T47D (cell line): ENCODE measurements at regions not wholly inside any gene's neighbourhood (a gene's known extent, or its start where the extent isn't known, plus 50 kb on each side); places are given as distances from the start of the nearest gene placed in this dataset.
A peak's percentile ranks its signal among the peaks of the same experiment; 100 is the strongest.

Source experiments
- DNase-seq, 2 experiments: peaks; one replicate each; pipeline versions ENCODE4 v3.0.0 to v3.0.0-alpha.2; 2011 to 2012; ENCODE audit warnings: low read depth in 1 of 2, low spot score in 1 of 2
- JUND ChIP-seq: IDR thresholded peaks from 2 replicates; pipeline ENCODE4 v1.6.1; 2012; ENCODE audit warnings: low read depth
- in situ Hi-C: cut with HindIII; loops from 2 replicates; pipeline ENCODE4 v1.10.0; 2016; ENCODE audit warnings: low sequenced_read_pairs, low pct_unique_long_range_greater_than_20kb

DNA sequence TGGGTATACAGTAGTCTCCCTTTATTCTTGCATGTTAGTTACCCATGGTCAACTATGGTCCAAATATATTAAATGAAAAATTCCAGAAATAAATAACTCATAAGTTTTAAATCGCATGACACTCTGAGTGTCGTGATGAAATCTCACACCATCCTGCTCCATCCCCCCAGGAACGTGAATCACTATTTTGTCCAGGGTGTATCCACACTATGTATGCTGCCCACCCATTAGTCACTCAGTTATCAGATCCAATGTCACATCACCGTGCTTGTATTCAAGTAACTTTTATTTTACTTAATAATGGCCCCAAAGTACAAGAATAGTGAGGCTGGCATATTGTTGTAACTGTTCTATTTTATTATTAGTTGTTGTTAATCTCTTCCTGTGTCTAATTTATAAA is 115.8 kb upstream of the SERP2 start:
- in situ Hi-C loops, result no loop called here
- DNase-seq, result no peak
- TF ChIP-seq JUND, result no peak

- in situ Hi-C loops, result no loop called here
- TF ChIP-seq JUND, result no peak
- DNase-seq, result no peak
These were observed 114.3 kb upstream of the SERP2 start for GRCh38 chr13:44259045-44260027.

- DNase-seq, result no peak
- in situ Hi-C loops, result no loop called here
- TF ChIP-seq JUND, result no peak
These were observed 113.3 kb upstream of the SERP2 start for GRCh38 chr13:44260336-44260735.

DNA sequence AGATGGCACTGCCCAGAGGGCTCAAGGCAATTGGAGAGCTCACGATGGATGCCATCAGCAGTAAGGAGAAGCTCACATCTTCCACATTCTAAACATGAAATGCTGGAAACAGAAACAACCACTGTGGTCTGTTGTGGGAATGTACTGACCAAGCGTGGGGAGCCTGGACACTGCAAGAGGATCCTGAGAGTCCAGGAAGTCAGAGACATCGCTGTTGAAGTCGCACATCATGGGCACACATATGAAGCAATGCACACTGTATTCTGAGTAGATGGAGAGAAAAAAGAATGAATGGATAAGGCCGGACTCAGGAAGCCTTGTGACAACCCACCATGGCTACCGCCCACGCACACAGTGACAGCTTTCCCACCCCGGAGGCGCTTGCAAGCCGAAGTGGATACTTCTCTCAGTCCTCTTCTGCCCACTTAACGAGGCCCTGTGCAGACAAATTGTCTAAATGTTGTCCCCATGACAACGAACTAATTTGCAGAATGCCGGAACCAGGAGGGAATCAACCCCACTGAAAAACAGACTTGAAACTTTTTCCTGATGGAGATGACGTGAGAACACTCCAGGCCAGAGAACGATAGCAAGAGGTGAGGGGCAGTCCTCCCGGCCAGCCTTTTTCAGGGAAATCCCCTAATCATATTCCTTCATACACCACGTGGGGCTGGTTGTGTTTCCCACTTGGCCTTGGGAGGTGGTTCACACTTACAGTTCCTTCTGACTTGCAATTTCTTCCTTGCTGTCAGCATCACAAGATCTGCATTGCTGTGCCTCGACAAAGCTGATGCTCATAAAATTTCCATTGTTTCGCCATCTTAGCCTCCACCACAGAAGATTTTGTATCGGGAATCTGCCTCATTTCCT is 109.6 kb upstream of the SERP2 start:
- in situ Hi-C loops, result no loop called here
- TF ChIP-seq JUND, result no peak
- no peak for DNase-seq

DNA sequence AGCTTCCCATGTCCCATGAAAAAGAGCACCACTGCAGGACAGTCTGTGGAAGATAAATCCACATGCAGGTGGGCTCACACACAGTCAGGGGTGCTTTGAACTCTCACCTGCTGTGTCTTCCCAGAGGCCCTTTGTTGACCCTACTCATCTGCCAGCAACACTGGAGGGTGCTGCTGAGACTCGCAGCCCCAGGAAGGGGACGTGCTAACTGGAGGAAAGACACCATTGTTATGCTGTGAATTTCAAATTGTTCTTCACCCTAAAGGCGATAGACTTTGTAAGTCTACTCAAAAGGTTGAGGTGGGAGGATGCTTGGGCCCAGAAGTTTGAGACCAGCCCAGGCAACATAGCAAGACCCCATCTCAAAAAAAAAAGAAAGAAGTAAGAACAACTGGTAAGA is 107.3 kb upstream of the SERP2 start:
- DNase-seq, result no peak
- TF ChIP-seq JUND, result no peak
- in situ Hi-C loops, result no loop called here

- no peak for DNase-seq
- no peak for TF ChIP-seq JUND
- in situ Hi-C loops, result no loop called here
These were observed 106.9 kb upstream of the SERP2 start for GRCh38 chr13:44266772-44267171.

- in situ Hi-C loops, result no loop called here
- no peak for TF ChIP-seq JUND
- DNase-seq, result no peak
These were observed 106.4 kb upstream of the SERP2 start for GRCh38 chr13:44267203-44267602.

DNA sequence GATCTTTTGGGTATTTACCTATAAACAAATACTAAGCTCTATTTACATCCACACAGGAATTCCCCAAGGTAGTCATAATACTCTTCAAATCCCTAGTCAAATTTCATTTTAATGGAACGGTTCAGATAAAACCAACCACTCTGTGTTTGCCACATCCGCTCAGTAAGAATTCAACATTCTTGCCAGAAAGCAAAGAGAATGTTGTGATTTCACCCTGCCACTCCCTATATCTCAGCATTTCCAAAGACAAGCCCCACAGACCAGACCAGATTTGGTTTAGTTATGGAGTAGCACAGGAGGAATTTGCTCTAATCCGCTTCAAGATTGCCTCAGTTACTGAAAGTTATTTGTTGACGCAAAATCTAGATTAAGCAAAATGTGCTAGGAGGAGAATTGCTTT is 105.6 kb upstream of the SERP2 start:
- in situ Hi-C loops, result no loop called here
- no peak for DNase-seq
- TF ChIP-seq JUND, result no peak

DNA sequence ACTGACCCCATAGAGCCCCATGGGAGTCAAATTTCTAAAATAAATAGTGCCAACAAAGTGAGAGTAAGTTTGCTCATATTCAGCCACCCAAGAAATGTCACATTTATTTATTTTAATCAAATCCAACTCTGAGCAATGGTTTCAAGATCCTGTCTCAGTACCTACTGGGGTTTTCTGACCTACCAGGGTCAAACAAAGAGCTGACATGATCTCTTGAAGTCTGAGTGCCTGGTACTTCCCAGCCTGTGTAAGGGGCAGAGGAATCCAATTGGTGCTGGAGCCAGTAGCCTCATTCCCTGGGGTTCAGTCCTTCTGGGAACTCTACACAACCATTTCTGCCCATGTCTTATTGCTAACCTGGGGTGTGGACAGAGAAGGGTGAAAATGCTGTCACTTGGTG is 104.6 kb upstream of the SERP2 start:
- DNase-seq, result no peak
- no peak for TF ChIP-seq JUND
- in situ Hi-C loops, result no loop called here

DNA sequence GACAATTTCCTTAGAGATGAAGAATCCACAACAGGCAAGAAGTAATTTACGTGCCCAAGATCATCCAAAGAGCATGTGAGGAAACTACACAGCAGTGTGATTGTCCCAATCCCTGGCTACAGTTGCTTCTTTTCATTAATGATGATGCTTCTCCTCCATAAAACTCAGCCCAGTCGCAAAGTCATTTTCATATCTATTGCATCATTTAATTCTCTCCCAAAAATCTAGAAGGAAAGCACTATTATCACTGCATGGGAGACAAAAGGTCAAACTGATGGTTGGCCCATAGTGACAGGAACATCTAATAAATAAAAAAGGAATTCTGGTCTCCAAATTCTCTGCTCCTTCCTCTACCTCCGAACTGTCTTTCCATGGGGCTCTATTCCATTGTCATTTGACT is 103.5 kb upstream of the SERP2 start:
- in situ Hi-C loops, result no loop called here
- DNase-seq, result no peak
- no peak for TF ChIP-seq JUND

DNA sequence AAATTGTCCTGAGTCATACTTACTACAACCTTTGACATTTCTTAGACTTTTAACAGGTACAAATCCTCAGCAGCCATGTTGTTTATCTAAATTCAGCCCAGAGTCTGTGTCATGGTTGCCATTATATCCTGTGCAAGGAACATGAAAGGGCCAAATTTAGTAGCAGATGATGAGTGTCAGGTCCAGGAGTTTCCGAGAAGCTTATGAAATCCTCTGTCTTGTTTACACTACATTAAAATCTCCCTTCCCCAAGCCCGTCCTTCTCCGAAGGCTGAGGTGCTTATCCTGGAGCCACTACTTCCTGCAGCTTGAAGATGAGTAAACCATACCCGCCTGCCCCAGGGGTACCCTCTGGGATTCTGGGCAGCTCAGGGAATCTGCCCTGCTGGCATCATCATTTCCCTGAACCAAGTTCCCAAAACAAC is 102.6 kb upstream of the SERP2 start:
- DNase-seq, result no peak
- in situ Hi-C loops, result no loop called here
- no peak for TF ChIP-seq JUND

DNA sequence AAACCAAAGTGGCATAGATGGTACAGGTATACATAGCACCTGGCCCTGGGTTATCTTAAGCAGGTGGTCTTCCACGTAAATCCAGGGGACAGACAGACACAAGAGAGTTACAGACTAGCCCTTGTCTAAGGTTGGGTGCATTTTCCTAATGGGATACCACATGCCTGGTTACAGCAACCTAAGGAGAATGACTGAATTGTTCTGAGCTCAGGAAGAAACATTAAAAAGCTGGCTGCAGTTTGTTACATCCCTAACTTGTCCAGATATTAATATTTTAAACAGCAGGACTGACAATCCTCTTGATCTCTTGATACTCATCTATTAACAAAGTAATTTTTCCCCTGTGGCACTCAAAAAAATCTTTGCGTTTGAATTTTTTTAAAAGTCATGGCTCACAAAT is 102.2 kb upstream of the SERP2 start:
- in situ Hi-C loops, result no loop called here
- no peak for DNase-seq
- no peak for TF ChIP-seq JUND

DNA sequence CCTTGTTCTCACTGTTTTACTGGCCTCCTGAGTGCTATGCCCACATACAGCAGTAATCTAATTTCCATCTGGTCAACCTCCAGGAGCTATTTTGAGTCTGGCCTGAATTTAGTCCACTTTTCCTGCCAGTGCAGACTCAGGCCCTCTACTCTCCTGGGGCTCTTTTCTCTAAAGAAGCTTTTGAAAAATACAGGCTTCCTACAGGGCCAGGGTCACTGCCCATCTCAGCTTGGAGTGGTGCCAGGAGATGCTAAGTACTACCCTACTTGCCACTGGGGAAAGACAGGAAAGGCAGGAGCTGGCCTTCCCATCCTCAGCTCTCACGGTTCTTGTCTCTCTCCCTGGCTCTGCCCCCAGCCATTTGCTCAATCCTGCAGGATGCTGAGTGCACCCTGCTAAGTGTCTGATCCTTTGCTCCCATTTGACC is 101.7 kb upstream of the SERP2 start:
- DNase-seq, result peak in 1 of 2 experiments; percentile 1
- in situ Hi-C loops, result no loop called here

More for the DNA sequence above, 101.7 kb upstream of the SERP2 start:
- no peak for TF ChIP-seq JUND
